Cardiac muscle cell (in vitro differentiated cells and primary cell): ENCODE measurements at regions not wholly inside any gene's neighbourhood (a gene's known extent, or its start where the extent isn't known, plus 50 kb on each side); places are given as distances from the start of the nearest gene placed in this dataset.
A peak's percentile ranks its signal among the peaks of the same experiment; 100 is the strongest.
"Not testable (repeated sequence)": the region's sequence is repeated elsewhere in the genome, so short reads cannot be mapped to it uniquely, and the experiment has no call there.

ENCODE experiments used
- DNase-seq, 2 donors: peaks; one replicate each; pipeline versions ENCODE4 v3.0.0 to v3.0.0-alpha.2; 2010 to 2017; ENCODE audit warnings: low read depth in 1 of 2, low spot score in 1 of 2
- H3K27ac ChIP-seq: fragments of 200-600 bp; sonication (generic); 2 replicates; pipeline ENCODE4 v1.5.1; 2016
- H3K27me3 ChIP-seq: fragments of 200-600 bp; sonication (generic); 2 replicates; pipeline ENCODE4 v1.6.0; 2016; ENCODE audit warnings: control low read depth
- H3K36me3 ChIP-seq: fragments of 200-600 bp; sonication (generic); 2 replicates; pipeline ENCODE4 v1.5.1; 2016; ENCODE audit warnings: control low read depth
- H3K4me1 ChIP-seq: fragments of 200-600 bp; sonication (generic); 2 replicates; pipeline ENCODE4 v1.8.1; 2017; ENCODE audit warnings: low read depth, mild to moderate bottlenecking, mixed run types
- H3K4me3 ChIP-seq: fragments of 200-600 bp; sonication (generic); 2 replicates; pipeline ENCODE4 v1.5.1; 2016; ENCODE audit warnings: mild to moderate bottlenecking
- H3K9me3 ChIP-seq: fragments of 200-600 bp; sonication (generic); 2 replicates; pipeline ENCODE4 v1.5.1; 2017; ENCODE audit warnings: low read depth, mild to moderate bottlenecking, control low read depth
- CTCF ChIP-seq: IDR thresholded peaks from 2 replicates; pipeline ENCODE4 v1.5.1; 2012; ENCODE audit warnings: low read depth, mild to moderate bottlenecking, low read length

- peak in 1 of 2 donors; percentile 21 for DNase-seq
- not testable (repeated sequence) for H3K4me3 ChIP-seq, H3K4me1 ChIP-seq, H3K36me3 ChIP-seq, H3K9me3 ChIP-seq, H3K27me3 ChIP-seq, H3K27ac ChIP-seq
- TF ChIP-seq CTCF, result peak; percentile 31
These were observed 74.0 kb upstream of the TEKT4 start for GRCh38 chr2:94797235-94797634.
